ENCODE measurements at regions not wholly inside any gene's neighbourhood (a gene's known extent, or its start where the extent isn't known, plus 50 kb on each side); places are given as distances from the start of the nearest gene placed in this dataset.
"Not testable (repeated sequence)": the region's sequence is repeated elsewhere in the genome, so short reads cannot be mapped to it uniquely, and the experiment has no call there.

DNA sequence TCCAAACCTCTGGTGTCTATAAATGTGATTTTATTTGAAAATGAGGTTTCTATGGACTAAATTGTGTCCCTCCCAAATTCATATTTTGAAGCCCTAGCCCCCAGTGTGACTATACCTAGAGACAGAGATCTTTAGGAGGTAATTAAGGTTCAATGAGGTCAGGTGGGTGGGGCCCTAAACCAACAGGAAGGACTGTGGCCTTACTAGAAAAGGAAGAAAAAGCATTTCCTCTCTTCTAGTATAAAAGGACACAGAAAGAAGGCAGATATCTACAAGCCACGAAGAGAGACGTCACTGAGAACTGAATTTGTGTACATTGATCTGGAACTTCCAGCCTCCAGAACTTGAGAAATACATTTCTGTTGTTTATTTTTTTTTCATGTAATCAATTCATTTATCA lies 123.1 kb upstream of the RUNX1 start:
- no peak for DNase-seq (ENCODE audit: low read depth in 2 of 2)

DNA sequence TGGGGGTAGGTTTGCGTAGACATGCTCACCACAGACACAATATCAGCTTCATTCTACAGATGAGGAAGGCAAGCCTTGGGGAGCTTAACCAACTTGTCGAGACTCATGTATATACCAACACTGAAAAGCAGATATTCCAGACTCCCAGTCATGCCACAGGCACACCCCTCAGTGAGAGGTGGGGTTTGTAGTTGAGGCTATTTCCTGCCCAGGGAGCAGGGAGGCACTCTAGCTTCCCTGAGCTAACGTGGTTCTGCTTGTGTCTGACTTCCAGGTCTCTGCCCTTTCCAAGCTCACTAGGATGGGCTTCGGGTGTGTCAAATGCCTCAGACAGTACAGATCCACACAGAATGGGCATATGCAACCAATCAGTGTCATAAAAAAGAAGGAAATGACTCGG lies 122.3 kb upstream of the RUNX1 start:
- no peak for DNase-seq (ENCODE audit: low read depth in 2 of 2)

DNA sequence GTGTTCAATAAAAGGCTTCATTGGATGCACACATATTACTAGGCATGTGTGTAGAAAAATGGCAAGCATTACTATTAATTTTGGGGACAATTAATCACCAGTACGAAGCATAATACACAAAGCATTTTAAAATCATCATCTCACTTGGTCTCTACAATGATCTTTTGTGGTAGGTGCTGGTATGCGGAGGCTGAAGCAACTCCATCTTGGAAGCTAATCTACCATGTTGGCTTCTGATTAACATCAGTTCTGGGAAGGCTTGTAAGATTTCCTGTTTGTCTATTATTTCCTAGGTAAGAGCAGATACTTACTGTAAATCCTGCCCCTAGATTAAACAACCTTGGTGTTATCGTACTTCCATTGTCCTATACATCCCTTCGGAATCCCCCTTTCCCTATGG lies 121.7 kb upstream of the RUNX1 start:
- DNase-seq (ENCODE audit: low read depth in 2 of 2), result no peak

DNA sequence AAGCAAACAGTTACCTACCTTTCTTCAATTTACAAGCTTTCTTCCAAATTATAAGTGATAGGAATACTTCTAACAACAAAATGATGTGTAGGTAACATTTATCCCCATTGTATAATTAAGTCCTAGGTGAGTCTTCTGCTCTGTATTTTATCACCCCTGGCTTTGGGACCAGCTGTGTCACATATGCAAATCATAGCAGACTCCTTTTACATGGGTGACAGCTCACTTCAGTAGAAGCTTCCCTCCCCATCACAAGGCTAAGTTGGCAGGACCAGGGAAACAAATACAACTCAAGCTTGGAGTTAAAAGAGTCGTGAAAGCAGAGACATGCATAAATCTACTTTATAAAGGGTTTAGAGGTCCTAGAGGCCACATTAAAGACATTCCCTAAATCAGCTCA lies 121.1 kb upstream of the RUNX1 start:
- no peak for DNase-seq (ENCODE audit: low read depth in 2 of 2)

DNA sequence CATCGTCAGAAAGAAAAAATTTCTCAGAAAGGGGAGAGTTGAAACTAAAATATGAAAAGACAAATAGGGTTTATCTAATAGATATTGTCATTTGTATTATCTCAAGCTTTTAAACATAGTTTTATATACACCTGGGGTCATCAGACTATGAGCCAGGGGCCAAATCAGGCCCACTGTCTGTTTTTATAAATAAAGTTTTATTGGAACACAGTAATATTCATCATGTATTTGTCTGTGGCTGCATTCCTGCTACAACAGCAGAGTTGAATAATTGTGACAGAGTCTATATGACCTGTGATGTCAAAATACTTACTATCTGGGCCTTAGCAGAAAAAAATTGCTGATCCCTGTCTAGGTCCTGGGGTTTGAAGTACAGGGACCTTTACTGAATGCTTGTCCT lies 120.5 kb upstream of the RUNX1 start:
- DNase-seq (ENCODE audit: low read depth in 2 of 2), result no peak

DNA sequence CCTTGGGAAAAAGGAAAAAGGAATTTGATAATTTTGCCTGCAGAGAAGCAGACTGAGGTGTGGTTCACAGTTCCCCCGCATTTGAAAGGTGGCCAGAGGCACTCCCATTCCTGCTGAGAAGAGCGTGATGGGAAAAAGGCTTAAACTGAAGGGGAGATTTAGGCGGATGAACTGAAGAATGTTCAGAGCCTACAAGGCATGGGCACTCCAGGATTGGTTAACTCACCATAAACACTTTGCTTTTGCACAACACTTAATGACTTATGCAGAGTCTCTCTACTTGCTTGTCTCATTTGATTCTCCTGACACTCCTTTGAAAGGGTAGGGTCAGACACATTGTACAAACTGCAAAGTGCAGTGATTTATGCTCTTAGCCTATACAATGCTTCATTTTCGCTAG lies 119.6 kb upstream of the RUNX1 start:
- DNase-seq (ENCODE audit: low read depth in 2 of 2), result no peak

DNA sequence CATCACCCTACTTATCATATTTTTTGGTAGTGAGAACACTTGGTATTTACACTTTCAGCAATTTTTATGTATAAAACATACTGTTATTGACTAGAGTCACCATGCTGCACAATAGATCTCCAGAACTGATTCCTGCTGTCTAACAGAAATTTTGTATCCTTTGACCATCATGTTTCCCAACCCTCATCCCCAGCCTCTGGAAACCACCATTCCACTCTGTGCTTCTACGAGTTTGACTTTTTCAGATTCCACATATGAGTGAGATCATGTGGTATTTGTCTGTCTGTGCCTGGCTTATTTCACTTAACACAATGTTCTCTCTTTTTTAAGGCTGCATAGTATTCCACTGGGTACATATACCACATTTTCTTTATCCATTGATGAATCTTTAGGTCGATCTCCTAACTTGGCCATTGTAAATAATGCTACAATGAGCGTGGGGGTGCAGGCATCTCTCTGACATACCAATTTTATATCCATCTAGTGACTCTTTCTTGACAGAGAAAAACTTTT lies 115.9 kb upstream of the RUNX1 start:
- no peak for DNase-seq (ENCODE audit: low read depth in 2 of 2)

DNA sequence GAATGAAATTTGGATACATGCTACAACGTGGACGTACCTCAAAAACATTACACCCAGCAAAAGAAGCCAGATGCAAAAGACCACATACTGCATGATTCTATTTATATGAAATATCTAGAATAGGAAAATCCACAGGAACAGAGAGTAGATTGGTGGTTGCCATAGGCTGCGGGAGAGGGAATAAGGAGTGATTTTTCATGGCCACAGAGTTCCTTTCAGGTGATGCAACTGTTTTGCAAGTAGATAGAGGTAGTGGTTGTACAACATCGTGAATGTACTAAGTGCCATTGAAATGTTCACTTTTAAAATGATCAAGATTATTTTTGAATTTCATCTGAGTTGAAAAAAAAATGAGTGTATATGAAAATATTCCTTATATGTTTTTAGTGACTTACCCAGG lies 115.3 kb upstream of the RUNX1 start:
- no peak for DNase-seq (ENCODE audit: low read depth in 2 of 2)

DNA sequence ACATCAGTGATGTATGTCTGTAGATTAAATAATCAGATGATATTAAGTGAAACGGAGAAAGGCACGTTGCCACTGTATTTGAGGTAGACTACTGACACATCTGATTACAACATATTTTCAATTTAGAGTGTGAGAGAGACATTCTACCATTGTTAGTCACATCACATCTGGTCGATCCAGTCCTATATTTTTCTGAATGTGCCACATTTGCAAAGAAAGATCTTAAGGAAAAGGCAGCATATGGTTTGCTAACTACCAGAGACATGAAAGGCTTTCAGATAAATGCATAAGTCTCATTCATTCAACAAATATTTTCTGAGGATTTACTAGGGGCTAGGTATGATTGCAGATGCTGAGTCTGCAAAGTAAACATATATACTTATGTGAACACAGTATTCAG lies 114.3 kb upstream of the RUNX1 start:
- peak; percentile 58 to 59 for DNase-seq (ENCODE audit: low read depth in 2 of 2)

DNA sequence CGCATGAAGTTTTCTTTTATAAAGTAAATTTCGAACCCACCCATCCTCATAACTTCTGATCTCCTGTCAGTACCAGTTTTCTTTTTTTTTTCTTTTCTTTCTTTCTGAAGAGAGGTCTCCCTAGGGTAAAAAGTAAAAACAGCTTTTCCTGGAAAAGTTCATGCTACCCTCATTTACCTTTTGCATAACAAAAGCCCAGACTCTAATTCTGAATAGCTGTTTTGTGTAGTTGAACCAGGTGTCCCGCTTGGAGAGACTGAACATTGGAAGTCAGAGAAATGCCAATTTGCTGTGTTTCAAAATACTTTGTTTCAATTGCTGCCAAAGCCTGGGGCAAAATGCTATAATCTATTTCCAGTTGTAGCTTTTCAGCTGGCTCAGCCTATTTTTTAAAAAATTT lies 113.7 kb upstream of the RUNX1 start:
- no peak for DNase-seq (ENCODE audit: low read depth in 2 of 2)

DNA sequence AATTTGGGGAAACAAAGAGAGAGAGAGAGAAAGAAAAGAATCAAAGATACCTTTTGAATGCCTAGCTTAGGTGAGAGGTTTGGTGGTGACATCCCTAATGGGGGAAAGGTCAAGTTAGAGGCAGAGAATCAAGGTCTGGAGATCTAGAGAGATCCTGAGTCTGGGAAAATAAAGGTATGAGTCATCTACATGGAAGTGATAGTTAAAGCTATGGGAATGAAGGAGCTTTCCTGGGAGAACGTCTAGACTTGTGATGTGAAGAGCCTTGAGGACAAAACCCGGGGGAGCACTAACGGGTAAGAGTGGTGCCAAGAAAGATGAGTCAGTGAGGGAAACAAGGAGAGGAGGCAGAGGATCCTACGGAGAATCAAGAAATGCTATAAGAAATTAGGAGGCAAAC lies 110.8 kb upstream of the RUNX1 start:
- DNase-seq (ENCODE audit: low read depth in 2 of 2), result peak; percentile 63 to 70

DNA sequence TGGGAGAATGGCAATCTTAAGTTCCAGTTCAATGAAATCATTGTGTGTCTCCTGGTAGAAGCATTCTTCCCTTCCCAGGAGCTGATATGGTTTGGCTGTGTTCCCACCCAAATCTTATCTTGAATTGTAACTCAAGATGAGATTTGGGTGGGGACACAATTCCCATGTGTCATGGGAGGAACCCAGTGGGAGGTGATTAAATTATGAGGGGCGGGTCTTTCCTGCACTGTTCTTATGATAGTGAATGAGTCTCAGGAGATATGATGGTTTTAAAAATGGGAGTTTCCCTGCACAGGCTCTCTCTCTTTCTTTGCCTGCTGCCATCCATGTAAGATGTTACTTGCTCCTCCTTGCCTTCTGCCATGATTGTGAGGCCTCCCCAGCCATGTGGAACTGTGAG lies 108.3 kb upstream of the RUNX1 start:
- DNase-seq (ENCODE audit: low read depth in 2 of 2), result not testable (repeated sequence)

DNA sequence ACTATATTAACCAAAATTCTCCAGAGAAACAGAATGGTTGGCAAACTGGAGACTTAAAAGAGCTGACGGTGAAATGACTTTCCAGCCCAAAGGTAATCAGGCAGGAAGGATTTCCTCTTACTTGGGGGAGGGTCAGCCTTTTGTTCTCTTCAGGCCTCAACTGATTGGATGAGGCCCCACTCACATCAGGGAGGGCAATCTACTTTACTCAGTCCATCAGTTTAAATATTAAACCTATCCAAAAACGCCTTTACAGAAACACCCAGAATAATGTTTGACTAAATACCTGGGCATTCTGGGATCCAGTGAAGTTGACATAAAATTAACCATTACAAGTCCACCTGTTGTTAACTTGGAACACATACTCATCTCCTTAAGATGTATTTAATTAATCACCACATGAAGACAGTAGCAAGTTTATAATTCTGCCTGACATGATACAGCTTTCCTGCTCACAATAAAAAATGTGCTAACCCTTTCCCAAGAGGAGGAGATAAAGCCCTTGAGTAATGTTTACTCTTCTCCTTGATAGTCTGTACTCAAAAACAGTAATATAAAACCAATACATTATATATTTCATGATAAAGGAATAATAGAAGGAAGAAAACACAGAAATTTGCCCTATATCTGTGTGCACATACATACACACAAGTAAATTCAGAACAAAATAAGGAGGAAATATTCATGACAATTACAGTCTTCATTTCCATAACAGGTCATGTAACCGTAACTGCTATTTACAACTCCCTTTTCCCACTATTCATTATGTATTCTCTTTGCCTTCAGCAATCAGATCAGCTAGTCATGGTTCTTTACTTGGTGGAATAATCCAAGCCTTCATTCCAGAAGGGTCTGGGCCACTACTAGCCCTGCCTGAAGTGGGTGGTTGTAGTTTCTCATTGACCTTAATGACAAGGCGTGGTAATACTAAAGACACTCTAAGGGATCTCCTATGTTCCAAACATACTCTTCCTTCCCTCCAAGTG lies 107.5 kb upstream of the RUNX1 start:
- DNase-seq (ENCODE audit: low read depth in 2 of 2), result no peak

DNA sequence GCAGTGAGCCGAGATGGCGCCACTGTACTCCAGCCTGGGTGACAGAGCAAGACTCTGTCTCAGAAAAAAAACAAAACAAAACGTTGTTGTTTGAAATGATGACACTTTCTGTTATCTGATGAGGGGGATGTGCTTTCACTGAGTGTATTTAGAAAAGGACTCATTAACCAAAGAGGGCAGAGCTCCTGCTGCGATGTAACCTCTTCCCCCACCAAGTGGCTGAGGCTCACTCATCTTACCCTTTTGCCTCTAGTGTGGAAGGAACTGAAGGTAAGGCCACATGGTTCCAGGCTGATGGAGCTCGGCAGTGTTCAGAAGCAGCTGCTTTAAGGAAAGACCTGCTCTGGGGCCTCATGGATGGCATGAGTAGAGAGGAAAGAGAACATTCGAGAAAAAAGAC lies 105.7 kb upstream of the RUNX1 start:
- no peak for DNase-seq (ENCODE audit: low read depth in 2 of 2)

DNA sequence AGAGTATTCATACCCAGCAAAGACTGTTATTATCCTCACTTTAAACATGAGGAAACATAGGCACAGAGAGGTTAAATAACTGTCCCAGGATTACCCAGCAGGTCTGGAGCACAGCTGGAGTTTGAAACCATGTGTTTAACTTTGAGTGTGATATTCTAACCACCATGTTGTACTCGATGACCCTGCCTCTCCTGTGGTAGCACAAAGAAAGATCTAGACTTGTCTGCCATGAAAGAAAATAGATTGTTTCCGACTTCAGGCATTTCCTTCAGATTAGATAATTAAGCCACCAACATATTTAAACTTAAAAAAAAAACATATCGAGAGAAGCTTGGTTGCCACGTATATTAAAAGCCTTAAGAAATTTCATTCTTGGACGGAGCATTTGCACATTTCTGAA lies 104.6 kb upstream of the RUNX1 start:
- no peak for DNase-seq (ENCODE audit: low read depth in 2 of 2)

DNA sequence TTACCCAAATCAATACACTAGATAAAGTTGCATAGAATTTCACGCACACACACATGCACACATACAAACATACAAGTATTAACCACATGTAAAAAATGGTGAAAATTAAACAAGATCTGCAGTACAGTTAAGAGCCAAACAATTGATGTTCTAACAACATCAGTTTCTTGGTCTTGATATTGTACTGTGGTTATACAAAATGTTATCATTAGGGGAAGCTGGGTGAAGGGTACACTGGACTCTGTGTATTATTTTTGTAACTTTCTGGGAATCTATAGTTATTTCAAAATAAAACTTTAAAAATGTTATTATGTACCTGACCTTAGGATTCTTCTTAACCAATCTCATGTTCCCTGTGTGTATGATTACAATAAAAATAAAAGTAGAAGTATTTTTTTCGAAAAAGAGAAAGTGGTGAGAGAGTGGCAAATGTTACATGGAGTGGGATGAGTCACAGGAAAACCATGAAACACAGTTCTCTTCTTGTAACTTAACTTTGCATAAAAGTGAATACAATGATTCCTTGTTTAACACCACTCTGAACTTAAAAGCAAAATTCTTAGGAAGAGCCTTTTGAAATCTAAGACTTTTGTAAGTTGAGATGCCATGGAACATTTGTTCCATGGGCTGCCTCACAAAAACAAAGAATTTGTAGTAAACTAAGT lies 101.6 kb upstream of the RUNX1 start:
- DNase-seq (ENCODE audit: low read depth in 2 of 2), result no peak

DNA sequence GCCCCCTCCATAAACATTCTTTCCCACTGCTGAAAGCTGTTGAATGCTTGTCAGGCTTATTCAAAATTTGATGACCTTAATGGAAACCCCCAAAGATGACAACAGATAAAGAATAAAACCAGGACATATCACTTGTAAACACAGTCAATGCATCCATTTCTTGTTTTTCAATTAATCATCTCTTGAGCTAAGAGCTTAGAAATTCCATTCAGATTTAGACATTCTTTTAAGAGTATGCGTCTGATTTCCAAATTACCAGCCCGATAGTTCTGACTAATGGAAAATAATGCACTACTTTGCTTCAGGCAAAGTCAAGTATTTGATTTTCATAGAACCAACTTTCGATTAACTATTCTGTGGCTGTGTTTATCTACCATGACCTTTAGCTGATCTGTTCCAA lies 100.6 kb upstream of the RUNX1 start:
- no peak for DNase-seq (ENCODE audit: low read depth in 2 of 2)

DNA sequence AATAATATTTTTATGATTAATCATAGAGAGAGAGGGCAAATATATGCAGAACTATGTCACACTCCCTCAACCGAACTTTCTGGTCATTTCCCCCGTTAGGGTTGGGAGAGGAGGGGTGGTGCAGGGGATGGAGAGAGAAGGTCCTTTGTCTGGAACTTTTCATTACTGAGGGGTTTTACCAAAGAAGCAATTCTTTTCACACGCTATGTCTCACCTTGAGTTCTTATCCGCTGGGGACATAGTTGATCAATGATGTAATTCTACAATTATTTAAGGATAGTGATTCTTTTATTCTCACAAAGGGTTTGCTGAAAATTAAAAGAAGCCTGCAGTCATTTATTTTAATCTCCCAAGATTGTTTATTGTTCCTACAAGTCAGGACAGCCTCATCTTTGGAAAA lies 98.3 kb upstream of the RUNX1 start:
- DNase-seq (ENCODE audit: low read depth in 2 of 2), result no peak

DNA sequence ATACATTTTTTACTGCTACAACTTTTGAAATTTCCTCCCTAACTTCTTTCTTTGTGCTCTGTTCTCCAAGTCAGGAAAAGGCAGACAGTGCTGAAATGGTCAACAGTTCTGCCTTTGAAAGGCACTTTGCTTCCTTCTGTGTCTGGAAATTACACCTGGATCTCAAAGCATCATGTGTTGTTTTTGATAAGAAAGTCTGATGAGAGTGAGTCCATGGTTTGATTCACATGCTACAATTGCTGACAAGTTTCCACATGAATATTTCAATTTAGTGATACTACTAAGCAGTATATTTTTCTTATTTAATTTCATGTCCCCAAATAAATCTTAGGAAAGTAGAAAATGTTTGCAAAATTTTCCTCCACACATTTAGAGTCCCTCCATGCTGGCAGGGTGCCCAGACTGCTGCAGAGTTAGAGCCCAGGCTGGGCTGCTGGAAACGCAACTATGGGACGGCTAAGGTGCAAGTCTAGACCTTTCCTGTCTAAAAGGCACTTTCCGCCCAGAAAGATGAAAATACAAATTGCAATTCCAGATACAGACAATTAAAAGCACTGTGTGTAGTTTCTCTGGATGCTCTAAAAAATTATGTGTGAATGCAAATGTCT lies 96.6 kb upstream of the RUNX1 start:
- DNase-seq (ENCODE audit: low read depth in 2 of 2), result no peak

DNA sequence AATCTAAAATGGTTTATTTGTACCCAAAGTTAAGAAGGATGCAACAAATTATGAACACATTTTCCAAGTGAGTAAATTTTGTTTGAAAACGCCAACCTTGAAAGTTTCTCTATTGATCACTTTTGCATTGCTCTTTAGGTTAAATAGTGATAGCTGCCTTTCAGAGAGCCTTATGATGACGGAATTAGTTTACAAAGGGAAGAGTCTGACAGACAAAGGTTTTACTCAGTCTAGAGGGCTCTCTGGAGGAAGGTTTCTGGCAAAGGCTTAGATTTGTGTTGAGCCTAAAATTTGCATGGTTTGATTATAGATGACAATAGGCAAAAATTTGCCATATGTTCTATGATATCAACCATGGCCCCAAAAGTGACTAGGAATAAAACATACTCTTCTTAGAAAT lies 95.9 kb upstream of the RUNX1 start:
- DNase-seq (ENCODE audit: low read depth in 2 of 2), result no peak

DNA sequence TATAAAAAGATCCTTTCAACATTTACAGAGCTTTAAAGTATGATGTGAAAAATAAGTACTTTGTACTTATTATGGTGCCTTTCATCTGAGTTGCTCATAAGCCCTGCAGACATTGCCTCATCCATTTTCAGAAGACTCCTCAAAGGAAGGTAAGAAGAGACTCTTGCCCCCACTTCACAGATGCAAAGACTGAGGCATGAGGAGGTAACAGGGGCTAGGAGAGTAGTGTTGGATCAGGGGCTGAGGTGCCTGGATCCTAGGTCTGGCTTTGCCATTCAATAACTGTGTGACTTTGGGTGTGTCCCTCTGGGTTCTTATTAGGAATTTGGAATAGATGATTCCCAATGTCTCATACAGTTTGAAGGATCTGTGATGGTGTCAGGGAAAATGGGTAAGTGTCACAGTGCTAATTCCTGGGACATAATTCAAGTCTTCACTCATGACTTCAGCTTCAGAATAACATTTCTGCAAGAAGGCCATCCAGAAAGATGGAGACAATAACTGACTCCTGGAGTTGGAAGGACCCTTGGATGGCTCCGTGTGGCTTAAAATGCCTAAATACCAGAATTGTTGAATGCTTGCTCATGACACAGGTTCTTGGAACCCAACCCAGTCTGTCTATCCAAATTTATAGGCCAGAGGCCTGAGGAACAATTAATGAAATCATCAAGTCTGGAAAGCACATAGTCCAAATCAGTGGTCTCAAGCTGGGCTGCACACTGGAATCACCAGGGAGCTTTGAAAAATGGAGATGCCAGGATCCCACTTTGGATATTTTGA lies 93.1 kb upstream of the RUNX1 start:
- DNase-seq (ENCODE audit: low read depth in 2 of 2), result no peak

DNA sequence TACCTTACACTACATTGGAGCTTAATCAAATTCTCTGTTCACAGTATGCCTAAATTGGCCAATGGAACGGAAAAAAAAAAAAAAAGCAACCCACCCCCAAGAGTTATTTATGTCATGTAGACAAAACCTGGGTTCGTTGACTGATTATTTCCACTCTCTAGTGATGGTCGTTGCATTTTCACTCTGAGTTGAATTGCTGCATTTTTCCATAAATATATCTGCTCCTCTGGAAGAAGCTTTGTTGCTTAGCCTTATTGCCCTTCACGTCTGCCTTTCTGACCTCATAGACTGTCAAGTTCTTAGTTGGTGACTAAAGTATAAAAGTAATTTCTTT lies 90.2 kb upstream of the RUNX1 start:
- no peak for DNase-seq (ENCODE audit: low read depth in 2 of 2)
